CD14-positive monocyte (primary cell): ENCODE measurements at regions not wholly inside any gene's neighbourhood (a gene's known extent, or its start where the extent isn't known, plus 50 kb on each side); places are given as distances from the start of the nearest gene placed in this dataset.

Experiments used
- DNase-seq, 3 donors: peaks; one replicate each; pipeline ENCODE4 v3.0.0-alpha.2; 2011 to 2022
- H2AFZ ChIP-seq: 2 replicates; pipeline ENCODE4 v1.6.0; 2012; ENCODE audit warnings: mild to moderate bottlenecking, low read depth, low read length, inconsistent platforms; ENCODE audit not compliant: insufficient read depth, poor library complexity, severe bottlenecking
- H3K27ac ChIP-seq, 2 donors: 1 replicate in 1 of 2; 2 replicates in 1 of 2; pipeline ENCODE4 v1.5.1; 2012 to 2013; ENCODE audit warnings: low read length in 2 of 2, control low read depth in 1 of 2, inconsistent platforms in 1 of 2, low read depth in 1 of 2, mild to moderate bottlenecking in 1 of 2
- H3K27me3 ChIP-seq, 2 donors: one replicate each; pipeline versions ENCODE4 v1.6.0 to v1.6.1; 2011 to 2013; ENCODE audit warnings: low read length in 2 of 2; ENCODE audit not compliant: control insufficient read depth in 2 of 2, insufficient read depth in 2 of 2
- H3K36me3 ChIP-seq, 2 donors: replicated peaks in 1 of 2; 1 replicate in 1 of 2; 2 replicates in 1 of 2; pipeline versions ENCODE4 v1.5.1 to v1.6.1; 2012 to 2013; ENCODE audit warnings: low read length in 2 of 2, control low read depth in 1 of 2, inconsistent platforms in 1 of 2, mild to moderate bottlenecking in 1 of 2; ENCODE audit not compliant: insufficient read depth in 2 of 2, control insufficient read depth in 1 of 2
- H3K4me1 ChIP-seq, 2 donors: 1 replicate in 1 of 2; 2 replicates in 1 of 2; pipeline versions ENCODE4 v1.5.1 to v1.6.1; 2012 to 2013; ENCODE audit warnings: low read length in 2 of 2, control low read depth in 1 of 2, inconsistent platforms in 1 of 2, mild to moderate bottlenecking in 1 of 2, moderate library complexity in 1 of 2; ENCODE audit not compliant: insufficient read depth in 2 of 2, control insufficient read depth in 1 of 2
- H3K4me2 ChIP-seq: replicated peaks from 2 replicates; pipeline ENCODE3; 2012; ENCODE audit warnings: low read length, moderate library complexity, mild to moderate bottlenecking; ENCODE audit not compliant: poor library complexity, severe bottlenecking; ENCODE audit errors: extremely low read depth
- H3K4me3 ChIP-seq, 3 experiments: fragments of 200-600 bp in 1 of 3; sonication (generic) in 1 of 3; replicated peaks in 1 of 3; 1 replicate in 2 of 3; 2 replicates in 1 of 3; pipeline ENCODE4 v1.5.1; 2011 to 2013; ENCODE audit warnings: low read length in 3 of 3, mild to moderate bottlenecking in 3 of 3, control low read depth in 2 of 3, low read depth in 2 of 3, inconsistent platforms in 1 of 3, moderate library complexity in 1 of 3
- H3K79me2 ChIP-seq: 2 replicates; pipeline ENCODE4 v1.6.0; 2012; ENCODE audit warnings: mild to moderate bottlenecking, control low read depth, inconsistent platforms, low read length, moderate library complexity; ENCODE audit not compliant: insufficient read depth
- H3K9ac ChIP-seq: 2 replicates; pipeline ENCODE4 v1.6.0; 2017; ENCODE audit warnings: low read length, mild to moderate bottlenecking; ENCODE audit not compliant: insufficient read depth, poor library complexity, severe bottlenecking
- H3K9me3 ChIP-seq, 2 donors: replicated peaks in 1 of 2; 1 replicate in 1 of 2; 2 replicates in 1 of 2; pipeline versions ENCODE4 v1.5.1 to v1.6.1; 2012 to 2013; ENCODE audit warnings: low read length in 2 of 2, control low read depth in 1 of 2; ENCODE audit not compliant: control insufficient read depth in 1 of 2, insufficient read depth in 1 of 2
- H4K20me1 ChIP-seq: 2 replicates; pipeline ENCODE4 v1.6.0; 2012; ENCODE audit warnings: mild to moderate bottlenecking, low read length, control low read depth, moderate library complexity; ENCODE audit not compliant: insufficient read depth
- H3K27ac Mint-ChIP-seq, 7 donors: one replicate each; pipeline ENCODE4 v1.8.0; 2020; ENCODE audit warnings: mild to moderate bottlenecking in 7 of 7, mixed read lengths in 7 of 7, moderate library complexity in 6 of 7, inconsistent platforms in 2 of 7
- H3K27me3 Mint-ChIP-seq, 3 donors: one replicate each; pipeline ENCODE4 v1.8.0; 2021 to 2022; ENCODE audit warnings: low read depth in 3 of 3, mild to moderate bottlenecking in 3 of 3, mixed read lengths in 3 of 3, moderate library complexity in 3 of 3, inconsistent platforms in 1 of 3
- H3K36me3 Mint-ChIP-seq, 2 donors: one replicate each; pipeline ENCODE4 v1.8.0; 2020; ENCODE audit warnings: mixed read lengths in 2 of 2, inconsistent platforms in 1 of 2, mild to moderate bottlenecking in 1 of 2
- H3K4me1 Mint-ChIP-seq: one replicate; pipeline ENCODE4 v1.8.0; 2020; ENCODE audit warnings: mild to moderate bottlenecking, mixed read lengths
- H3K4me3 Mint-ChIP-seq, 2 donors: one replicate each; pipeline ENCODE4 v1.8.0; 2020; ENCODE audit warnings: mild to moderate bottlenecking in 2 of 2, mixed read lengths in 2 of 2, moderate library complexity in 1 of 2
- H3K9me3 Mint-ChIP-seq, 7 donors: one replicate each; pipeline ENCODE4 v1.8.0; 2020 to 2022; ENCODE audit warnings: mixed read lengths in 7 of 7, mild to moderate bottlenecking in 6 of 7, moderate library complexity in 6 of 7, inconsistent platforms in 2 of 7
- CTCF ChIP-seq: fragments of 200-600 bp; IDR thresholded peaks from one replicate; pipeline ENCODE4 v1.8.0; 2022; ENCODE audit warnings: antibody characterized with exemption, mild to moderate bottlenecking
- WGBS: methylation state at CpG from one replicate; pipeline ENCODE4 v1.1.5; 2013; ENCODE audit warnings: missing lambda C conversion rate; ENCODE audit not compliant: insufficient coverage; 5-methylcytosine and 5-hydroxymethylcytosine counted together
- intact Hi-C, 2 donors: fragments of 100-400 bp; cut with micrococcal nuclease; formaldehyde crosslinking; loops; one replicate each; pipeline versions ENCODE4 v1.15.0 to v1.15.1; 2023

DNA sequence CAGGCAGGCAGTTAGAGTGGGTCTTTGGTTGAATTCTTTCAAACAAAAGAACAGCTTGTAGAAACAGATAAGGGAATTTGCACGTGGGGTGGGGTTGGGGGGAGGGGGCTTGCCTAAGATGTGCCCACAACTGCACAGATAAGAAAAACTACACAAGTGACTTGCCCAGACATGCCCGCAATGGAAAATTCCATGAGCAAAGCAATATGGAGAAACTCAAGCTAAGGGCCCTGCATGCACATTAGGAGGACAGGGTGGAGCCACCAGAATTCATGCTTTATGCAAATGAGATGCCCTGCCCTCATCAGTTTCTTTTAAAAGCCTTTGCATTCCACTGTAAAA is 755.6 kb upstream of the MIR17HG start:
- Mint-ChIP-seq H3K27ac (no peak overlapping the region), H3K27me3 (no peaks in the 10 kb centered on the region), H3K9me3 (peaks cover 0 to 8% (median 2%) of the 10 kb centered on the region in 7 donors), H3K4me3 (no peak overlapping the region), H3K36me3 (no peaks in the 10 kb centered on the region), H3K4me1 (no peaks in the 10 kb centered on the region)
- Histone ChIP-seq H3K36me3 (no peaks in the 10 kb centered on the region), H3K79me2 (no peaks in the 10 kb centered on the region), H3K9me3 (no peaks in the 10 kb centered on the region), H4K20me1 (no peaks in the 10 kb centered on the region), H3K4me3 (no peak overlapping the region), H3K27me3 (no peaks in the 10 kb centered on the region), H3K27ac (no peak overlapping the region), H3K4me1 (no peaks in the 10 kb centered on the region), H3K4me2 (no peak overlapping the region), H3K9ac (no peak overlapping the region), H2AFZ (no peak overlapping the region)
- no peak for DNase-seq
- 100% methylated on average over 1 of the region's 2 CpGs for whole genome bisulfite sequencing
- TF ChIP-seq CTCF = no peak
- intact Hi-C loops = no loop called here

GRCh38 chr13:90592943-90593342 is 754.5 kb upstream of the MIR17HG start:
- Mint-ChIP-seq H3K4me3 (no peak overlapping the region), H3K27me3 (no peaks in the 10 kb centered on the region), H3K9me3 (peaks cover 0 to 10% (median 2%) of the 10 kb centered on the region in 7 donors), H3K27ac (no peak overlapping the region), H3K36me3 (no peaks in the 10 kb centered on the region), H3K4me1 (no peaks in the 10 kb centered on the region)
- WGBS = no CpG with 5 or more reads among the region's 1 CpG
- no peaks in the 10 kb centered on the region for H3K36me3 ChIP-seq
- no peaks in the 10 kb centered on the region for H3K79me2 ChIP-seq
- H3K9ac ChIP-seq = no peak overlapping the region
- H4K20me1 ChIP-seq = no peaks in the 10 kb centered on the region
- H3K27ac ChIP-seq = no peak overlapping the region
- H3K4me1 ChIP-seq = no peaks in the 10 kb centered on the region
- TF ChIP-seq CTCF = no peak
- H3K9me3 ChIP-seq = no peaks in the 10 kb centered on the region
- no peak overlapping the region for H2AFZ ChIP-seq
- no peaks in the 10 kb centered on the region for H3K27me3 ChIP-seq
- intact Hi-C loops = no loop called here
- no peak for DNase-seq
- H3K4me3 ChIP-seq = no peak overlapping the region
- no peak overlapping the region for H3K4me2 ChIP-seq
